B cell (primary cell): ENCODE measurements at regions not wholly inside any gene's neighbourhood (a gene's known extent, or its start where the extent isn't known, plus 50 kb on each side); places are given as distances from the start of the nearest gene placed in this dataset.

Experiments used
- ATAC-seq: fragments of 200-7000 bp; cut with Tn5 transposase; one replicate; pipeline ENCODE4 v1.10.0; 2021; ENCODE audit warnings: low read depth, mild to moderate bottlenecking, moderate number of reproducible peaks, moderate library complexity
- CTCF ChIA-PET: fragments of 350-600 bp; sonication (Branson Sonifier 250); formaldehyde crosslinking; loops from one replicate; lab custom pipeline; 2021; ENCODE audit warnings: antibody characterized with exemption, inconsistent platforms; lab: Charles Lee
- POLR2A ChIA-PET: fragments of 350-600 bp; sonication (Branson Sonifier 250); formaldehyde crosslinking; loops from one replicate; lab custom pipeline; 2021; ENCODE audit warnings: antibody characterized with exemption; lab: Charles Lee
- DNase-seq: peaks from one replicate; pipeline ENCODE4 v3.0.0; 2013
- H2AFZ ChIP-seq: 2 replicates; pipeline ENCODE4 v1.6.1; 2012; ENCODE audit warnings: mild to moderate bottlenecking, low read depth, low read length; ENCODE audit not compliant: insufficient read depth, poor library complexity, severe bottlenecking
- H3K27ac ChIP-seq, 2 donors: 1 replicate in 1 of 2; 2 replicates in 1 of 2; pipeline ENCODE4 v1.5.1; 2012 to 2013; ENCODE audit warnings: low read length in 2 of 2, mild to moderate bottlenecking in 2 of 2, moderate library complexity in 1 of 2
- H3K27me3 ChIP-seq, 4 experiments: fragments of 200-600 bp in 1 of 4; sonication (generic) in 1 of 4; replicated peaks in 1 of 4; 1 replicate in 2 of 4; 2 replicates in 2 of 4; pipeline versions ENCODE4 v1.6.1 to v1.7.0; 2013 to 2016; ENCODE audit warnings: low read length in 3 of 4, mild to moderate bottlenecking in 2 of 4, mixed read lengths in 1 of 4, moderate library complexity in 1 of 4; ENCODE audit not compliant: insufficient read depth in 4 of 4, control insufficient read depth in 3 of 4; ENCODE audit errors: control extremely low read depth in 1 of 4
- H3K36me3 ChIP-seq, 2 experiments: replicated peaks in 1 of 2; 1 replicate in 1 of 2; 2 replicates in 1 of 2; pipeline versions ENCODE4 v1.6.1 to v1.7.1; 2013; ENCODE audit warnings: low read length in 1 of 2; ENCODE audit not compliant: insufficient read depth in 2 of 2, control insufficient read depth in 1 of 2; ENCODE audit errors: control extremely low read depth in 1 of 2, extremely low read depth in 1 of 2
- H3K4me1 ChIP-seq, 2 donors: fragments of 200-600 bp in 1 of 2; sonication (generic) in 1 of 2; 1 replicate in 1 of 2; 2 replicates in 1 of 2; pipeline versions ENCODE4 v1.5.1 to v1.6.1; 2013 to 2017; ENCODE audit warnings: low read length in 2 of 2; ENCODE audit not compliant: control insufficient read depth in 2 of 2, insufficient read depth in 2 of 2
- H3K4me2 ChIP-seq: replicated peaks from 2 replicates; pipeline ENCODE3; 2012; ENCODE audit warnings: mild to moderate bottlenecking, low read depth, low read length; ENCODE audit not compliant: poor library complexity, severe bottlenecking
- H3K4me3 ChIP-seq, 5 experiments: fragments of 200-600 bp in 1 of 5; sonication (generic) in 1 of 5; 1 replicate in 3 of 5; 2 replicates in 2 of 5; pipeline versions ENCODE4 v1.5.1 to v1.7.0; 2011 to 2016; ENCODE audit warnings: low read length in 4 of 5, mild to moderate bottlenecking in 4 of 5, low read depth in 2 of 5, control low read depth in 1 of 5, moderate library complexity in 1 of 5; ENCODE audit not compliant: insufficient read depth in 1 of 5; ENCODE audit errors: control extremely low read depth in 1 of 5, extremely low read depth in 1 of 5
- H3K79me2 ChIP-seq: fragments of 200-600 bp; sonication (generic); one replicate; pipeline ENCODE4 v1.6.0; 2016; ENCODE audit warnings: low read length; ENCODE audit not compliant: control insufficient read depth, insufficient read depth
- H3K9ac ChIP-seq: fragments of 200-600 bp; sonication (generic); 2 replicates; pipeline ENCODE4 v1.6.1; 2017; ENCODE audit warnings: mild to moderate bottlenecking, low read length, moderate library complexity
- H3K9me3 ChIP-seq, 3 donors: one replicate each; pipeline versions ENCODE4 v1.6.1 to v1.7.1; 2013; ENCODE audit warnings: low read length in 2 of 3; ENCODE audit not compliant: control insufficient read depth in 2 of 3, insufficient read depth in 1 of 3; ENCODE audit errors: control extremely low read depth in 1 of 3
- H4K20me1 ChIP-seq: 2 replicates; pipeline ENCODE4 v1.6.0; 2012; ENCODE audit warnings: mild to moderate bottlenecking, low read length; ENCODE audit not compliant: insufficient read depth, control insufficient read depth, poor library complexity, severe bottlenecking
- H3K27ac Mint-ChIP-seq: one replicate; pipeline ENCODE4 v1.8.0; 2021; ENCODE audit warnings: mixed read lengths
- H3K27me3 Mint-ChIP-seq: one replicate; pipeline ENCODE4 v1.8.0; 2021; ENCODE audit warnings: mixed read lengths
- H3K4me1 Mint-ChIP-seq: one replicate; pipeline ENCODE4 v1.8.0; 2021; ENCODE audit warnings: mixed read lengths
- H3K4me3 Mint-ChIP-seq: one replicate; pipeline ENCODE4 v1.8.0; 2021; ENCODE audit warnings: mixed read lengths
- H3K9me3 Mint-ChIP-seq: one replicate; pipeline ENCODE4 v1.8.0; 2022; ENCODE audit warnings: mixed read lengths; ENCODE audit not compliant: insufficient read depth
- CTCF ChIP-seq: fragments of 200-600 bp; IDR thresholded peaks from one replicate; pipeline ENCODE4 v1.8.0; 2022; ENCODE audit warnings: antibody characterized with exemption, mild to moderate bottlenecking
- EZH2 ChIP-seq: IDR thresholded peaks from 2 replicates; pipeline ENCODE4 v1.6.1; 2012; ENCODE audit warnings: borderline replicate concordance, low read depth, mild to moderate bottlenecking, moderate library complexity, low read length; ENCODE audit not compliant: insufficient read depth, poor library complexity, severe bottlenecking
- WGBS: methylation state at CpG from one replicate; pipeline ENCODE4 v1.1.5; 2013; ENCODE audit warnings: missing lambda C conversion rate; ENCODE audit not compliant: insufficient coverage; 5-methylcytosine and 5-hydroxymethylcytosine counted together
- intact Hi-C: fragments of 100-400 bp; cut with micrococcal nuclease; formaldehyde crosslinking; loops from one replicate; pipeline ENCODE4 v1.10.0; 2022

DNA sequence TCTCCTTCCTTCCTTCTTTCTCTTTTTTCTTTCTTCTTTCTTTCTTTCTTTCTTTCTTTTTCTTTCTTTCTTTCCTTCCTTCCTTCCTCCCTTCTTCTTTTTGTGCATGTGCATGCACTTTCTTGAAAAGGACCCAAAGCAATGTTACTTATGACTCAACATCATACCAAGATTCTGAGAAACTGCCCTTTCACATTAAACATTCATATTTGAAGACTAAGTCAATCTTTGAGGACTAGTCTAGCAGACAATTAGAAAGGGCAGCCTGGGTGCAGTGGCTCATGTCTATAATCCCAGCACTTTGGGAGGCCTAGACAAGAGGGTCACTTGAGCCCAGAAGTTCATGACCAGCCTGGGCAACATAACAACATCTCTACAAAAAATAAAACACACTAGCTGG, 212.8 kb upstream of the KITLG start:
- Histone ChIP-seq H3K9me3 (peaks cover 0 to 7% (median 0%) of the 10 kb centered on the region in 3 donors), H2AFZ (no peak overlapping the region), H3K79me2 (no peaks in the 10 kb centered on the region), H3K27me3 (no peaks in the 10 kb centered on the region), H3K4me2 (no peak overlapping the region), H3K36me3 (no peaks in the 10 kb centered on the region), H3K27ac (no peak overlapping the region), H3K9ac (no peak overlapping the region), H4K20me1 (no peaks in the 10 kb centered on the region), H3K4me3 (no peak overlapping the region), H3K4me1 (no peaks in the 10 kb centered on the region)
- Mint-ChIP-seq H3K9me3 (peaks cover 14% of the 10 kb centered on the region), H3K27me3 (no peaks in the 10 kb centered on the region), H3K4me3 (no peak overlapping the region), H3K27ac (no peak overlapping the region), H3K4me1 (no peaks in the 10 kb centered on the region)
- TF ChIP-seq EZH2 (no peak), CTCF (no peak)
- CTCF ChIA-PET = no interaction called here
- POLR2A ChIA-PET = no interaction called here
- no peak for DNase-seq
- intact Hi-C loops = no loop called here
- ATAC-seq = no peak

DNA sequence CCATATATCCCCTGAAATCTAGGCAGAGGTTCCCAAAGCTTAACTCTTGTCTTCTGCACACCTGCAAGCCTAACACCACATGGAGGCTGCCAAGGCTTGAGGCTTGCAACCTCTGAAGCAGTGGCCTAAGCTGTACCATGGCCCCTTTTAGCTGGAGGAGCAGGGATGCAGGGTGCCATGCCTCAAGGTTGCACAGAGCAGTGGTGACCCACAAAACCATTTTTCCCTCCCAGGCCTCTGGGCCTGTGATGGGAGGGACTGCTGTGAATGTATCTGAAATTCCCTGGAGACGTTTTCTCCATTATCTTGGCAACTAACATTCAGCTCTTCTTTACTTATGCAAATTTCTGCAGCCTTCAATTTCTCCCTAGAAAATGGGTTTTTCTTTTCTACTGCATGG, 210.0 kb upstream of the KITLG start:
- no peaks in the 10 kb centered on the region for H3K36me3 ChIP-seq
- ChIA-PET POLR2A (no interaction called here), CTCF (no interaction called here)
- no peaks in the 10 kb centered on the region for H3K27me3 ChIP-seq
- no peaks in the 10 kb centered on the region for H3K27me3 Mint-ChIP-seq
- H4K20me1 ChIP-seq = no peaks in the 10 kb centered on the region
- no peak overlapping the region for H3K4me2 ChIP-seq
- TF ChIP-seq EZH2 (no peak), CTCF (no peak)
- peaks cover 12% of the 10 kb centered on the region for H3K9me3 Mint-ChIP-seq
- no peak overlapping the region for H3K9ac ChIP-seq
- no CpG with 5 or more reads among the region's 1 CpG for whole genome bisulfite sequencing
- no peaks in the 10 kb centered on the region for H3K4me1 ChIP-seq
- no peak overlapping the region for H3K27ac Mint-ChIP-seq
- peaks cover 0 to 7% (median 0%) of the 10 kb centered on the region in 3 donors for H3K9me3 ChIP-seq
- ATAC-seq (no peak), DNase-seq (no peak)
- no peaks in the 10 kb centered on the region for H3K4me1 Mint-ChIP-seq
- no peak overlapping the region for H3K27ac ChIP-seq
- no peak overlapping the region for H3K4me3 Mint-ChIP-seq
- no peak overlapping the region for H3K4me3 ChIP-seq
- H2AFZ ChIP-seq = no peak overlapping the region
- intact Hi-C loops = no loop called here
- H3K79me2 ChIP-seq = no peaks in the 10 kb centered on the region
